Esophagus squamous epithelium (tissue), 5 donors: ENCODE measurements at regions not wholly inside any gene's neighbourhood (a gene's known extent, or its start where the extent isn't known, plus 50 kb on each side); places are given as distances from the start of the nearest gene placed in this dataset.

Experiments
- DNase-seq: peaks from one replicate; lab custom pipeline; 2025; lab: John Stamatoyannopoulos, UW
- H3K27ac ChIP-seq, 4 donors: fragments of 200-600 bp; sonication (generic); one replicate each; pipeline ENCODE4 v1.5.1; 2016 to 2019; ENCODE audit warnings: mild to moderate bottlenecking in 1 of 4
- H3K27me3 ChIP-seq, 4 donors: fragments of 200-600 bp; sonication (generic); 1 replicate in 3 of 4; 2 replicates in 1 of 4; pipeline versions ENCODE4 v1.5.1 to v1.6.0; 2017 to 2021; ENCODE audit warnings: antibody characterized with exemption in 1 of 4
- H3K36me3 ChIP-seq, 3 donors: fragments of 200-600 bp; sonication (generic); one replicate each; pipeline ENCODE4 v1.5.1; 2016 to 2019
- H3K4me1 ChIP-seq, 3 donors: fragments of 200-600 bp; sonication (generic); one replicate each; pipeline ENCODE4 v1.5.1; 2017 to 2019
- H3K4me3 ChIP-seq, 4 donors: fragments of 200-600 bp; sonication (generic); 1 replicate in 3 of 4; 2 replicates in 1 of 4; pipeline ENCODE4 v1.5.1; 2016 to 2019; ENCODE audit warnings: mild to moderate bottlenecking in 2 of 4, moderate library complexity in 1 of 4
- H3K9me3 ChIP-seq, 3 donors: fragments of 200-600 bp; sonication (generic); one replicate each; pipeline ENCODE4 v1.5.1; 2016 to 2019
- POLR2A ChIP-seq, 4 donors: fragments of 450-650 bp; IDR thresholded peaks; one replicate each; pipeline ENCODE4 v1.6.1; 2017; ENCODE audit warnings: antibody characterized with exemption in 4 of 4, mild to moderate bottlenecking in 4 of 4, moderate library complexity in 3 of 4
- WGBS, 2 donors: methylation state at CpG; one replicate each; pipeline ENCODE4 v1.1.5; 2018; 5-methylcytosine and 5-hydroxymethylcytosine counted together
- intact Hi-C: fragments of 100-400 bp; cut with DNase I; formaldehyde crosslinking; loops from one replicate; pipeline ENCODE4 v1.15.0; 2022
- TF ChIP-seq, protein P1 (sequence below), 6 experiments: fragments of 450-650 bp in 4 of 6; fragments of 200-600 bp in 2 of 6; sonication (generic) in 2 of 6; IDR thresholded peaks; one replicate each; pipeline ENCODE4 v1.5.1; 2016 to 2019; ENCODE audit warnings: antibody characterized with exemption in 6 of 6, mild to moderate bottlenecking in 4 of 6, moderate library complexity in 4 of 6
- donor health status: DM: yes; HTN: yes; CAD: no.

DNA sequence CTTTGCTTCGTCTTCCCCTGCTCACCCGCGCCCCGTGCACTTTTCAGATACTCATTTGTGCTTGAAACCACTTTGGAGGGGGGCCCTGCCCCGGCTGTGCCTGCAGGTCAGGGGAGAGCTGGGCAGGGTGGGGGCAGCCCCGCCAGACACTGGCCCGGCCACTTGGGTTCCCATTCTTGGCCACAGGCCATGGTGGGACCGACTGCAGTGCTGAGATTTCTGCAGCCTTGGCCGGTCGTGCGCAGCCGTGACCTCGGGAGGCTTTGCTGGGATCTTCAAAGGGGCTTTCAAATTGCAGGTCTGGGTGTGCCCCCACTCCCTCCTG, 54.5 kb upstream of the TTC34 start:
- intact Hi-C loops = no loop called here

DNA sequence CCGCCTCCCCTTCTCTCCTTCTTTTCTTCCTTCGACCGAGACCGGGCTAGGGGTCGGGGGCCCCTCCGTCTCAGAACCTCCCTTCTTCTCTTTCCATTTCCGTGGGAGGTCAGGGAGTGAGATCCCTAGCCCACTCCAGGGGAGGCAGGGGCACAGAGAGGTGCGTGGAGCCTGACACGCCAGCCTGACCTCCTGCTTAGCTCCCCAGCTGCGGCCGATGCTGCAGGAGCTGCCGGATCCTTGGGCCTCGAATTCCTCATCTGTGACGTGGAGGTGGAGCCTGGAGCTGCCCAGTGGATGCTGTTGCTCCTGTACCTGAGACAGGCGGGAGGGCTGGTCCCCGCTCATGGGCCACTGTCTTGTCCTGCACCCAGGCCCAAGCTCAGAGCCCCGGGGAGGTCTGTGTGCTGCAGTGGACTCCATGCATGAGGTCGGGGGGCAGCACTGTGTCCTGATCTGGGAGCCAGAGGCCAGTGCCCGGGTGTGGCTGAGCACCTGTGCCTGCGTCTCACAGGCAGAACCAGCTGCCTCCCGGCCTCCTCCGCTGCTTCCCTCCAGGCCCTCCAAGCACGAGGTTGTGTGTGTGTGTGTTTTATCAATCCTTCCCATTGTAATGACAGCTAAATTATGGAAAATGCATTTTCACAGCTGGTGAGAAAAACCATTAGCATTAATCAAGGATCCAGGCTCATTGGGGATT, 55.3 kb upstream of the TTC34 start:
- no peak for TF ChIP-seq POLR2A (IDR thresholded peaks at IDR 0.05)
- TF ChIP-seq, protein P1, sequence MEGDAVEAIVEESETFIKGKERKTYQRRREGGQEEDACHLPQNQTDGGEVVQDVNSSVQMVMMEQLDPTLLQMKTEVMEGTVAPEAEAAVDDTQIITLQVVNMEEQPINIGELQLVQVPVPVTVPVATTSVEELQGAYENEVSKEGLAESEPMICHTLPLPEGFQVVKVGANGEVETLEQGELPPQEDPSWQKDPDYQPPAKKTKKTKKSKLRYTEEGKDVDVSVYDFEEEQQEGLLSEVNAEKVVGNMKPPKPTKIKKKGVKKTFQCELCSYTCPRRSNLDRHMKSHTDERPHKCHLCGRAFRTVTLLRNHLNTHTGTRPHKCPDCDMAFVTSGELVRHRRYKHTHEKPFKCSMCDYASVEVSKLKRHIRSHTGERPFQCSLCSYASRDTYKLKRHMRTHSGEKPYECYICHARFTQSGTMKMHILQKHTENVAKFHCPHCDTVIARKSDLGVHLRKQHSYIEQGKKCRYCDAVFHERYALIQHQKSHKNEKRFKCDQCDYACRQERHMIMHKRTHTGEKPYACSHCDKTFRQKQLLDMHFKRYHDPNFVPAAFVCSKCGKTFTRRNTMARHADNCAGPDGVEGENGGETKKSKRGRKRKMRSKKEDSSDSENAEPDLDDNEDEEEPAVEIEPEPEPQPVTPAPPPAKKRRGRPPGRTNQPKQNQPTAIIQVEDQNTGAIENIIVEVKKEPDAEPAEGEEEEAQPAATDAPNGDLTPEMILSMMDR (IDR thresholded peaks at IDR 0.05) = no peak
- Histone ChIP-seq H3K27ac (no peak overlapping the region), H3K4me3 (no peak overlapping the region), H3K36me3 (no peaks in the 10 kb centered on the region), H3K9me3 (no peaks in the 10 kb centered on the region), H3K4me1 (no peaks in the 10 kb centered on the region), H3K27me3 (peaks cover 0 to 66% (median 0%) of the 10 kb centered on the region in 4 donors)
- DNase-seq = no peak
- 35 to 68% methylated on average over 6 to 13 of the region's 23 CpGs for WGBS, 2 donors
- intact Hi-C loops = no loop called here

More for the DNA sequence above, 54.5 kb upstream of the TTC34 start:
- Histone ChIP-seq H3K4me1 (no peaks in the 10 kb centered on the region), H3K27ac (no peak overlapping the region), H3K9me3 (no peaks in the 10 kb centered on the region), H3K4me3 (no peak overlapping the region), H3K36me3 (no peaks in the 10 kb centered on the region), H3K27me3 (peaks cover 0 to 60% (median 0%) of the 10 kb centered on the region in 4 donors)
- TF ChIP-seq POLR2A (IDR thresholded peaks at IDR 0.05) = no peak
- TF ChIP-seq, protein P1 (IDR thresholded peaks at IDR 0.05) = no peak
- WGBS, 2 donors = 79 to 83% methylated on average over 10 of the region's 13 CpGs
- no peak for DNase-seq

DNA sequence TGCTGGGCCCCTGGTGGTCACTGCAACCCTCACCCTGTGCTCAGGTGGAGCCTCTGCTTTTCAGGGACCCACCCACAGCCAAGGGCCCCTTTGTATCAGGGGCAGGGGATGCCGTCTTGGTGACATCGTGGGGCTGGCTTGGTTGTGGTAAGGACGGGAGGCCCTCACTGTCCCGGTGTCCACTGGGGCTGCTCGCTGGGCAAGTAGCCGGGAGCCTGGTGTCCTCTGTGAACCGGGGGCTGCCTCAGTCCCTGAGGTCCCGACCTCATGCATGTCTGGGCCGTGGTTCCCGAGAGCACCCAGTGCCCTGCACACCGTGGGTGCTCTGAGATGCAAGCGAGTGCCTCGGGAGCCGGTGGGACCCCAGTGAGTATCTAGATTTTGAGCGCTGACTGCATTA, 56.0 kb upstream of the TTC34 start:
- H3K9me3 ChIP-seq = no peaks in the 10 kb centered on the region
- intact Hi-C loops = no loop called here
- WGBS, 2 donors = 73 to 93% methylated on average over 6 of the region's 15 CpGs

DNA sequence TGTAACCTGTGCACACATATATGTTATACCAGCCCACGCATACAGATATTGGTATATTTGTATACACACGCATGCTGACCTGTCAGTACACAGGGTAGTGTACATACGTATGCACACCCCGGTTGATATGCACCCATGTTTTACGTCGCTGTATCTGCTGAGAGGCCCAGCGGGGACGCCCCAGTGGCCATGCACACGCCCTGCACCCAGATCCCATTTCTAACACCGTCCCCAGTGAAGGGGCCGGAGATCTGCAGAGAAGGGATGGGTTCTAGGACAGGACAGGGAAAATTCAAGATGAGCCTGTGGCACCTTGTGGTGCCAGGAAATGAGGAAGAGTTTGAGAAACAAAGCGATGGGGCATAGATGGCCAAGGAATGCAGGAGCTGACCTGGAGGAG, 57.2 kb upstream of the TTC34 start:
- no peak overlapping the region for H3K27ac ChIP-seq
- no peak overlapping the region for H3K4me3 ChIP-seq
- no peaks in the 10 kb centered on the region for H3K9me3 ChIP-seq
- H3K4me1 ChIP-seq = no peaks in the 10 kb centered on the region
- no peaks in the 10 kb centered on the region for H3K36me3 ChIP-seq
- TF ChIP-seq, protein P1 (IDR thresholded peaks at IDR 0.05) = no peak
- TF ChIP-seq POLR2A (IDR thresholded peaks at IDR 0.05) = no peak
- peaks cover 0 to 74% (median 0%) of the 10 kb centered on the region in 4 donors for H3K27me3 ChIP-seq
- intact Hi-C loops = no loop called here
- WGBS, 2 donors = 90 to 92% methylated on average over 8 to 12 of the region's 12 CpGs
- no peak for DNase-seq

More for the DNA sequence above, 56.0 kb upstream of the TTC34 start:
- TF ChIP-seq, protein P1 (IDR thresholded peaks at IDR 0.05) = no peak
- no peak for TF ChIP-seq POLR2A (IDR thresholded peaks at IDR 0.05)
- H3K4me3 ChIP-seq = no peak overlapping the region
- H3K27me3 ChIP-seq = peaks cover 0 to 73% (median 0%) of the 10 kb centered on the region in 4 donors
- no peak for DNase-seq
- H3K4me1 ChIP-seq = no peaks in the 10 kb centered on the region
- no peaks in the 10 kb centered on the region for H3K36me3 ChIP-seq
- no peak overlapping the region for H3K27ac ChIP-seq

DNA sequence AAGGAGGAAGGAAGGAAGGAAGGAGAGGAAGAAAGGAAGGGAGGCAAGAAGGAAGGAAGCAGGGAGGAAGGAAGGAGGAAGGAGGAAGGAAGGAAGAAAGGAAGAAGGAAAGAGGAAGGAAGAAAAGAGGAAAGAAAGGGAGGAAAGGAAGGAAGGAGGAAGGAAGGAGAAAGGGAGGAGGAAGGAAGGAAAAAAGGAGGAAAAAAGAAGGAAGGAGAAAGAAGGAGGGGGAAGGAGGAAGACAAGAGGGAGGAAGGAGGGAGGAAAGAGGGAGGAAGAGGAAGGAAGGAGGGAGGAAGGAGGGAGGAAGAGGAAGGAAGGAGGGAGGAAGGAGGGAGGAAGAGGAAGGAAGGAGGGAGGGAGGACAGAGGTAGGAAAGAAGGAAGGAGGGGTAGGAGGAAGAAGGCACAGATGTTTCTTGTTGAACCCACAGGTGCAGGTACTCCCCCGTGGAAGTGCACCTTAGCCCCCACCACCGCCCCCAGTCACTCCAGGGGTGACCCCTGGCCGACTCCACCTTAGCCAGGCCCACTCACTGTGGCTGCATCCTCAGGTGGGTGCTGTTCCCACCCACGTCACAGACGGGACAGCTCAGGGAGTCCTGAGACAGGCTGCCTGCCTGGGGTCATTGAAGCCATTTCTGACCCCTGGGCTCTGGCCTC, 57.9 kb upstream of the TTC34 start:
- WGBS, 2 donors = 82 to 87% methylated on average over 3 of the region's 5 CpGs
- Histone ChIP-seq H3K9me3 (no peaks in the 10 kb centered on the region), H3K27ac (no peak overlapping the region), H3K27me3 (peaks cover 0 to 74% (median 0%) of the 10 kb centered on the region in 4 donors), H3K4me1 (no peaks in the 10 kb centered on the region), H3K4me3 (no peak overlapping the region), H3K36me3 (no peaks in the 10 kb centered on the region)
- TF ChIP-seq POLR2A (IDR thresholded peaks at IDR 0.05) = no peak
- TF ChIP-seq, protein P1 (IDR thresholded peaks at IDR 0.05) = no peak
- intact Hi-C loops = no loop called here
- DNase-seq = no peak
